ENCODE measurements at regions not wholly inside any gene's neighbourhood (a gene's known extent, or its start where the extent isn't known, plus 50 kb on each side); places are given as distances from the start of the nearest gene placed in this dataset.

DNA sequence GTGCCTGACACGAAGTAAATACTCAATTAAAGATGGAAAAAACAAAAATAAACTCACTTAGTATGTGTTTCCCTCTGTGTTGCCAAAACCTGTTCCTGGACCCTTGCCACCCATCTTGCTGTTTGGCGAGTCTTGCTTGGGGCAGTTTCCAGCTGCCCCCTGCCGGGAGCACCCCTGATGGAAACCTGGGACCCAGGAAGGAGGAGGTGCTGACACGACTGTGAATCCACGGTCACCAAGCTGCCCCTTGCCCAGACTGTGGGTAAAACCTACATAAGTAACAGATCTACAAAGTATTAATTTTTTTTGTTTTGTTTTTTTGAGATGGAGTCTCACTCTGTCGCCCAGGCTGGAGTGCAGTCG lies 50.1 kb upstream of the SIAH1 start:
- DNase-seq, result no peak
